ENCODE measurements at regions not wholly inside any gene's neighbourhood (a gene's known extent, or its start where the extent isn't known, plus 50 kb on each side); places are given as distances from the start of the nearest gene placed in this dataset.

DNA sequence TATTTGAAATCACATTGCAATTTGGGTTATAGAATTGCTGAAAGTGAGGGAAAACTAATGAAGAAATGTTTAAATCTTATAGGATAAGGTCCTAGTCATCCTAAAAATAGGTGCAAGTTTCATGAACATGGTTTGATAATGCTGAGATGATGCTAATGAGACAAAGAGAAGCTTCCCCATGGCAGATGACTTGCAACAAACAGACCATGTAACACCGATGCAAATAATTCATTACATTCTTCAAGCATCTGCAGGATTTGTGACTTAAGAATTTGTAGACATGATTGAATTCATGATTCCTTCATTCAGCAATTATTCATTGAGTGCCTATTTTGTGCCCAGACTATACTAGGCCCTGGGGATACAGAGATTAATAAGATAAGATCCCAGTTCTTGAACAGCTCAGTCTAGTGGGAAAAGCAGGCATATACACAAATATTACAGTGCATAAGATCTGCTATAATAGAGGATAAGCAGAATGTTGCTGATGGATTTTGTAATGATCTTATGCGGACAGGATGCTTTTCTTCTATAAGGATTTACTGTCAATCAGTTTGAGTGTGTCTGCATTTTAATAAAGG is 367.9 kb upstream of the GBE1 start:
- TF ChIP-seq POLR2AphosphoS5 (IDR thresholded peaks at IDR 0.05; ENCODE audit: low read depth, low read length) (no peak), TAF1 (IDR thresholded peaks at IDR 0.05; ENCODE audit: borderline replicate concordance, insufficient read depth, low read length) (no peak), FOXP2 (optimal IDR thresholded peaks at IDR 0.05; ENCODE audit: borderline replicate concordance, extremely low read depth, extremely low read length, insufficient read depth) (no peak), REST (IDR thresholded peaks at IDR 0.05; ENCODE audit: insufficient read depth in 1 of 2, low read depth in 2 of 2, low read length in 2 of 2) (no peak), SIN3A (IDR thresholded peaks at IDR 0.05; ENCODE audit: borderline replicate concordance, insufficient read depth, low read length) (no peak)
